ENCODE measurements at regions not wholly inside any gene's neighbourhood (a gene's known extent, or its start where the extent isn't known, plus 50 kb on each side); places are given as distances from the start of the nearest gene placed in this dataset.

- no peak overlapping the region for H3K4me2 ChIP-seq (ENCODE audit: low read depth, low read length)
- no peaks in the 10 kb centered on the region for H4K20me1 ChIP-seq (ENCODE audit: insufficient read depth, low read length)
- H3K9me1 ChIP-seq (ENCODE audit: insufficient read depth, low read length), result no peaks in the 10 kb centered on the region
- H3K56ac ChIP-seq (ENCODE audit: extremely low read depth, insufficient read depth, low read length), result no peak overlapping the region
- ChIA-PET POLR2A (ENCODE audit: unreplicated experiment) (no interaction called here), CTCF (interaction anchor here (1.2 kb wide), 1 partner anchor 12 kb away, joined by 4 read pairs; no protein-coding TSS in a partner anchor)
- TF ChIP-seq POLR2A (IDR thresholded peaks at IDR 0.05; ENCODE audit: low read depth, low read length) (no peak), SMC3 (IDR thresholded peaks at IDR 0.05; ENCODE audit: low read depth, low read length) (no peak), BHLHE40 (IDR thresholded peaks at IDR 0.05; ENCODE audit: low read depth, low read length) (no peak)
- TF ChIP-seq, protein P1, sequence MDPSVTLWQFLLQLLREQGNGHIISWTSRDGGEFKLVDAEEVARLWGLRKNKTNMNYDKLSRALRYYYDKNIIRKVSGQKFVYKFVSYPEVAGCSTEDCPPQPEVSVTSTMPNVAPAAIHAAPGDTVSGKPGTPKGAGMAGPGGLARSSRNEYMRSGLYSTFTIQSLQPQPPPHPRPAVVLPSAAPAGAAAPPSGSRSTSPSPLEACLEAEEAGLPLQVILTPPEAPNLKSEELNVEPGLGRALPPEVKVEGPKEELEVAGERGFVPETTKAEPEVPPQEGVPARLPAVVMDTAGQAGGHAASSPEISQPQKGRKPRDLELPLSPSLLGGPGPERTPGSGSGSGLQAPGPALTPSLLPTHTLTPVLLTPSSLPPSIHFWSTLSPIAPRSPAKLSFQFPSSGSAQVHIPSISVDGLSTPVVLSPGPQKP (IDR thresholded peaks at IDR 0.05; ENCODE audit: borderline replicate concordance, low read depth, low read length), result no peak
- DNase-seq (no peak), ATAC-seq (ENCODE audit: low read depth) (no peak)
- no peak overlapping the region for H3K23ac ChIP-seq (ENCODE audit: low read depth, low read length)
- H3K36me3 ChIP-seq (ENCODE audit: control insufficient read depth, insufficient read depth, low read length), result no peaks in the 10 kb centered on the region
- no peak overlapping the region for H3K14ac ChIP-seq (replicated peaks; ENCODE audit: low read depth, low read length)
- no peak overlapping the region for H2BK120ac ChIP-seq (ENCODE audit: low read depth, low read length)
- no peak overlapping the region for H3K9ac ChIP-seq (ENCODE audit: low read depth, low read length)
- peaks cover 5% of the 10 kb centered on the region; the same call in 1 of the 2 replicates for H3K27me3 ChIP-seq (ENCODE audit: control insufficient read depth, insufficient read depth, low read length)
- H4K91ac ChIP-seq (ENCODE audit: insufficient read depth, low read depth, low read length), result no peak overlapping the region
- H3K4me1 ChIP-seq (ENCODE audit: control insufficient read depth, insufficient read depth, low read length), result peaks cover 3% of the 10 kb centered on the region; the same call in 1 of the 2 replicates
- H2AK9ac ChIP-seq (replicated peaks; ENCODE audit: low read depth, low read length, poor library complexity), result no peak overlapping the region
- H3K4me3 ChIP-seq (ENCODE audit: insufficient read depth, low read depth, low read length), result no peak overlapping the region
- H3K18ac ChIP-seq (ENCODE audit: low read depth, low read length), result no peak overlapping the region
- no peak overlapping the region for H3K4ac ChIP-seq (ENCODE audit: low read depth, low read length)
- H2BK20ac ChIP-seq (ENCODE audit: low read depth, low read length), result no peak overlapping the region
- dilution Hi-C loops (cut with HindIII; ENCODE audit: low sequenced_read_pairs, unreplicated experiment) (no loop called here), in situ Hi-C loops (cut with MboI; ENCODE audit: low sequenced_read_pairs) (no loop called here), intact Hi-C loops (cut with micrococcal nuclease) (no loop called here)
- no peak overlapping the region for H4K5ac ChIP-seq (ENCODE audit: low read depth, low read length)
- H2BK5ac ChIP-seq (ENCODE audit: low read depth, low read length, poor library complexity, severe bottlenecking), result no peak overlapping the region
- no peak overlapping the region for H3K27ac ChIP-seq (ENCODE audit: insufficient read depth, low read length)
- no peaks in the 10 kb centered on the region for H3K79me1 ChIP-seq (ENCODE audit: low read depth in 1 of 2, low read length in 2 of 2)
- no peaks in the 10 kb centered on the region for H3K9me3 ChIP-seq (ENCODE audit: control insufficient read depth, insufficient read depth, low read length)
- no peak overlapping the region for H2AK5ac ChIP-seq (ENCODE audit: low read depth, low read length)
- no peak overlapping the region for H2BK15ac ChIP-seq (ENCODE audit: low read depth, low read length)
- no peak overlapping the region for H2AFZ ChIP-seq (replicated peaks; ENCODE audit: low read length, poor library complexity)
- WGBS, 2 experiments (ENCODE audit: extremely low coverage in 2 of 2, insufficient read length in 1 of 2), result no CpG with 5 or more reads among the region's 3 CpGs
- H4K8ac ChIP-seq (ENCODE audit: low read depth in 2 of 2, low read length in 2 of 2), result no peak overlapping the region
- BruUV-seq (replicated peaks), result no TSS peak
These were observed 354.1 kb downstream of the HRH4 start for GRCh38 chr18:24814521-24814920.
